ENCODE measurements at regions not wholly inside any gene's neighbourhood (a gene's known extent, or its start where the extent isn't known, plus 50 kb on each side); places are given as distances from the start of the nearest gene placed in this dataset.

GRCh38 chr3:19093084-19093483, 55.2 kb upstream of the KCNH8 start:
- DNase-seq: no peak

- DNase-seq: no peak
Observed at GRCh38 chr3:19077388-19077787, 70.9 kb upstream of the KCNH8 start.

GRCh38 chr3:19075037-19075436, 73.3 kb upstream of the KCNH8 start:
- DNase-seq: no peak

GRCh38 chr3:19074257-19074900, 73.9 kb upstream of the KCNH8 start:
- DNase-seq: no peak

GRCh38 chr3:19073341-19074105, 74.8 kb upstream of the KCNH8 start:
- no peak for DNase-seq

GRCh38 chr3:19070325-19070724, 78.0 kb upstream of the KCNH8 start:
- no peak for DNase-seq

GRCh38 chr3:19065027-19065426, 83.3 kb upstream of the KCNH8 start:
- no peak for DNase-seq

GRCh38 chr3:19063936-19064335, 84.4 kb upstream of the KCNH8 start:
- DNase-seq: no peak

- DNase-seq: no peak
Observed at GRCh38 chr3:19060404-19060803, 87.9 kb upstream of the KCNH8 start.

- no peak for DNase-seq
Observed at GRCh38 chr3:19052874-19053273, 95.4 kb upstream of the KCNH8 start.

GRCh38 chr3:19046440-19046839, 101.9 kb upstream of the KCNH8 start:
- no peak for DNase-seq

- DNase-seq: peak in 1 of 2 donors; percentile 0
Observed at GRCh38 chr3:19030522-19030839, 117.8 kb upstream of the KCNH8 start.

GRCh38 chr3:19029837-19030521, 118.3 kb upstream of the KCNH8 start:
- no peak for DNase-seq

GRCh38 chr3:19025441-19025840, 122.9 kb upstream of the KCNH8 start:
- DNase-seq: no peak

- DNase-seq: no peak
Observed at GRCh38 chr3:19022546-19022945, 125.8 kb upstream of the KCNH8 start.

- no peak for DNase-seq
Observed at GRCh38 chr3:19016851-19017250, 131.5 kb upstream of the KCNH8 start.

- no peak for DNase-seq
Observed at GRCh38 chr3:19013879-19014278, 134.4 kb upstream of the KCNH8 start.

GRCh38 chr3:19012846-19013245, 135.5 kb upstream of the KCNH8 start:
- DNase-seq: no peak

- no peak for DNase-seq
Observed at GRCh38 chr3:19002606-19003005, 145.7 kb upstream of the KCNH8 start.

- no peak for DNase-seq
Observed at GRCh38 chr3:18998069-18998468, 150.2 kb upstream of the KCNH8 start.

GRCh38 chr3:18992709-18993108, 155.6 kb upstream of the KCNH8 start:
- DNase-seq: no peak

GRCh38 chr3:18989237-18989795, 159.0 kb upstream of the KCNH8 start:
- DNase-seq: no peak

GRCh38 chr3:18988614-18989229, 159.6 kb upstream of the KCNH8 start:
- DNase-seq: peak in 1 of 2 donors; percentile 18
